ENCODE measurements at regions not wholly inside any gene's neighbourhood (a gene's known extent, or its start where the extent isn't known, plus 50 kb on each side); places are given as distances from the start of the nearest gene placed in this dataset.
"Not testable (repeated sequence)": the region's sequence is repeated elsewhere in the genome, so short reads cannot be mapped to it uniquely, and the experiment has no call there.

DNA sequence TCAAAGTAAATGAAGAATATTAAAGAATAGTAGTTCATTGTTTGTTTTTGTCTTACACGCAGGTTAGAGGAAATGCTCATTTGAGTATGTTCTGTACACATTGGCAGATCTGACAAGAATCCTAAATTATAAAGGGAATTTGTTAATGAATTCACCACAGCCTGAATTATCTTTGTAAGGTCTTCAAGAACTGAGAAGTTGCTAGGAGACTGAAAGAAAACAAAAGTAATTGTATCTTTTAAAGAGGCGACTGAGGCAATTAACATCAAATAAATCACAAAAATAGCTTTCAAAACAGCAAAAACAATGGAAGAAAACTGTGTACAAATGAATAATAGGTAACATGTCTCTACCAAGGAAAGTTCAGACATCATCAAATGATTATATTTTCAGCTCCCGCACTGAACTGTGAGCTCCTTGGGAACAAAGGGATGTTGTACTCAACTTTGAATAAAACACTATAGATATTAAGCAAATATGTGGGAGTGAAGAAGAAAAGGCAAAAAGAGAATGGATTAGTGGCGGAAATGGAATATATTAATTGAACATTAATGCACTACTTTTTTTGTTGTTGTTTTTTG is 51.7 kb upstream of the ATIC start:
- DNase-seq = peak; percentile 30

DNA sequence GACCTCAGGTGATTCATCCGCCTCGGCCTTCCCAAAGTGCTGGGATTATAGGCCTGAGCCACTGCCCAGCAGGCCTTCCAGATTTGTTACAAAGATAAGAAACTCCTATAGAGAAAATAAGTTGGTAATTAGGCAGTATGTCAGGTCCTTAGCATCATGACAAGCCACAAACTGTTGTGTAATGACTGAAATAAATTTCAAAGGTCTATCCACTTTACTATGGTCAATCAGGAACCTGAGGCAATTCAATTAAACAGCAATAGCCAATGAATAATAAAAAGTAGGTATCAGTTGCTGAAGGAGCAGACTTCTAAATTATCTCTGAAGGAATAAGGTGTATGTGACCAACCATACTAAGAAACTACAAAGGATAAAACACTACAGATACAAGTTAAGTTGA is 62.4 kb upstream of the ATIC start:
- DNase-seq = no peak

DNA sequence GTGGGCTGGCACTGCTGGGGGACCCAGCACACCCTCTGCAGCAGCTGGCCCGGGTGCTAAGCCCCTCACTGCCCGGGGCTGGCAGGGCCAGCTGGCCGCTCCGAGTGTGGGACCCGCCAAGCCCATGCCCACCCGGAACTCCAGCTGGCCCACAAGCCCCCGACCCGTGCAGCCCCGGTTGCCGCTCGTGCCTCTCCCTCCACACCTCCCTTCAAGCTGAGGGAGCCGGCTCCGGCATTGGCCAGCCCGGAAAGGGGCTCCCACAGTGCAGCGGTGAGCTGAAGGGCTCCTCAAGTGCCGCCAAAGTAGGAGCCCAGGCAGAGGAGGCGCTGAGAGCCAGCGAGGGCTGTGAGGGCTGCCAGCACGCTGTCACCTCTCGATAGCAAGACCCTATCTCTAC is 65.9 kb upstream of the ATIC start:
- DNase-seq = not testable (repeated sequence)

GRCh38 chr2:215241791-215242305 is 70.0 kb upstream of the ATIC start:
- no peak for DNase-seq

DNA sequence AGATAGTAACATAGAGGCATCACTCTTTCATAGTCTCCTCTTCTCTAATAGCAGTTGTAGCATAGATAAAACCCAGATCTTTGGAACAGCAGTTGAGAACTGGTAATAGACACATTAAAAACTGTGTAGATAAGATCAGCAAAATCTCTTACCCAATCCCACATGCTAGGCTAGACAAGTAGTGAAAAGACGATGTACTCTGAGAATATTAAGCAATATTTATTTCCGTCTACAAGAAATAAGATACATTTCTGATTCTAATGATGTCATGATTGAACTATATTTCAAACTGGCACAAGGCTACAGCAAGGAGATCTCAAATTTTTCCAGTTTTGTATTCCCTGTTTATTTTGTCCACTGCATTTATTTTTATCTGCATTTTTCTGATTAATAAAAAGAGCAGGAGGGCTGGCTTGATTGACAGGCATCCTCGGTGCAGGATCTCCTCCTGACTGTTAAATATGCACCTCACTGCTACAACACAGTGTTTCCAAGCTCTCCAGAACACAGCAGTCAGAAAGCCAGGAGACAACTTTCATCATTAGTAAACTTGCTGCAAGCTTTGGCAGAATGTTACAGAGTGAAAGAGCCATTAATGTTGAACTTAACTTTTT is 73.3 kb upstream of the ATIC start:
- no peak for DNase-seq

GRCh38 chr2:215236131-215236530 is 75.7 kb upstream of the ATIC start:
- DNase-seq = no peak

DNA sequence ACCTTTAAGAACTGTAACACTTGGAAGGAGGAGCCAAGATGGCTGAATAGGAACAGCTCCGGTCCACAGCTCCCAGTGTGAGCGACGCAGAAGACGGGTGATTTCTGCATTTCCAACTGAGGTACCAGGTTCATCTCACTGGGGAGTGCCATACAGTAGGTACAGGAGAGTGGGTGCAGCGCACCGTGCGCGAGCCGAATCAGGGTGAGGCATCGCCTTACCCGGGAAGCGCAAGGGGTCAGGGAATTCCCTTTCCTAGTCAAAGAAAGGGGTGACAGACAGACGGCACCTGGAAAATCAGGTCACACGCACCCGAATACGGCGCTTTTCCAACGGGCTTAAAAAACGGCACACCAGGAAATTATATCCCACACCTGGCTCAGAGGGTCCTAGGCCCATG is 81.8 kb upstream of the ABCA12 start:
- not testable (repeated sequence) for DNase-seq

DNA sequence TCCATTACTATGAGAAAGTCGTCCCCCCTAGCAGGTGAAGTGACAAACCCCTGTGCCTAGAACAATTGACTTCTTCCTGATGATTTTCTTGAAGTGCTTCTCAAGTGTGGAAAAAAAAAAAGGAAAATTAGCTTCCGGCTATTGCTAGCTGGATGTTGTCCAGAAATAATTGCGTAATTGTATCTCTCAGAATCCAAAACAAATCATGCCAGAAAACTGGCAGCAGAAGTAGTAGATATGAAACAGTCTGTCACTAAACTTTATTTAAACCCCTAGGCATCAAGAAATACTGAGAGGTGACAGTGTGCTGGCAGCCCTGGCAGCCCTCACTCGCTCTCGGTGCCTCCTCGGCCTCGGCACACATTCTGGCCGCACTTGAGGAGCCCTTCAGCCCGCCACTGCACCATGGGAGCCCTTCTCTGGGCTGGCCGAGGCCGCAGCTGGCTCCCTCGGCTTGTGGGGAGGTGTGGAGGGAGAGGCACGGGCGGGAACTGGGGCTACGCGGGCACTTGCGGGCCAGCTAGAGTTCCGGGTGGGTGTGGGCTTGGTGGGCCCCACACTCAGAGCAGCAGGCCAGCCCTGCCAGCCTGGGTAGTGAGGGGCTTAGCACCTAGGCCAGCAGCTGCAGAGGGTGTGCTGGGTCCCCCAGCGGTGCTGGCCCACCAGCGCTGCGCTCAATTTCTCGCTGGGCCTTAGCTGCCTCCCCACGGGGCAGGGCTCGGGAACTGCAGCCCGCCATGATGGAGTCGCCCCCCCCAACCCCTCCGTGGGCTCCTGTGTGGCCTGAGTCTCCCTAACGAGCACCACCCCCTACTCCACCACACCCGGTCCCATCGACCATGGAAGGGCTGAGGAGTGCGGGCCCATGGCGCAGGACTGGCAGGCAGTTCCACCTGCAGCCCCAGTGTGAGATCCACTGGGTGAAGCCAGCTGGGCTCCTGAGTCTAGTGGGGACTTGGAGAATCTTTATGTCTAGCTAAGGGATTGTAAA is 80.5 kb upstream of the ABCA12 start:
- no peak for DNase-seq

- DNase-seq = no peak
Observed at GRCh38 chr2:215216806-215217205, 78.4 kb upstream of the ABCA12 start.

GRCh38 chr2:215215637-215216036 is 77.2 kb upstream of the ABCA12 start:
- DNase-seq = no peak

- no peak for DNase-seq
Observed at GRCh38 chr2:215210082-215210481, 71.7 kb upstream of the ABCA12 start.

DNA sequence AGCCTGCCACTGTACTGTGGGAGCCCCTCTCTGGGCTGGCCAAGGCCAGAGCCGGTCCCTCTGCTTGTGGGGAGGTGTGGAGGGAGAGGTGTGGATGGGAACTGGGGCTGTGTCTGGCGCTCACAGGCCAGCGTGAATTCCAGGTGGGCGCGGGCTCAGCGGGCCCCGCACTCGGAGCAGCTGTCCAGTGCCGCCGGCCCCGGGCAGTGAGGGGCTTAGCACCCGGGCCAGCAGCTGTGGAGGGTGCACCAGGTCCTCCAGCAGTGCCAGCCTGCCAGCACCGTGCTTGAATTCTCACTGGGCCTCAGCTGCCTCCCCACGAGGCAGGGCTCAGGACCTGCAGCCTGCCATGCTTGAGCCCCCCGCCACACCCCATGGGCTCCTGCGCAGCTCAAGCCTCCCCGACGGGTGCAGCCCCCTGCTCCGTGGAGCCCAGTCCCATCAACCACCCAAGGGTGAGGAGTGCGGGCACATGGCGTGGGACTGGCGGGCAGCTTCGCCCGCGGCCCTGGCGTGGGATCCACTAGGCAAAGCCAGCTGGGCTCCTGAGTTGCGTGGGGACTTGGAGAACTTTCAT is 69.5 kb upstream of the ABCA12 start:
- no peak for DNase-seq

DNA sequence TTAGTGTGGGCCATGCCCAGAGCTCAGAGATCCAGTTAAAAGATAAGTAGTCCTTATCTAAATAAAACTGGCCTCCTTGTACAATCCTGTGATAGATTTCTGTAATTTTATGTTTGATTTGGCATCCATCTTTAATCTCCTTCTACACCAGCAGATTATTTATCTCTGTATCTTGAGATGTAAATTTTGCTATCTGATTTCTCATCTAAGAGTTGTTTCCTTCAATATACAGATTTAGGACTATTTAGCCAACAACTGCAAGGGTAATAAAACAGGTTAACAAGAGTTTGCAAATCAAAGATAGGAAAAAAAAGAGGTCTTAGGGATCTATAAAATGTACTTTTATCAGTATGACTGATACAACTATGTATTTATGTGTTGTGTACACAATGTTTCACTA is 68.6 kb upstream of the ABCA12 start:
- no peak for DNase-seq

GRCh38 chr2:215205787-215206186 is 67.4 kb upstream of the ABCA12 start:
- DNase-seq = no peak

DNA sequence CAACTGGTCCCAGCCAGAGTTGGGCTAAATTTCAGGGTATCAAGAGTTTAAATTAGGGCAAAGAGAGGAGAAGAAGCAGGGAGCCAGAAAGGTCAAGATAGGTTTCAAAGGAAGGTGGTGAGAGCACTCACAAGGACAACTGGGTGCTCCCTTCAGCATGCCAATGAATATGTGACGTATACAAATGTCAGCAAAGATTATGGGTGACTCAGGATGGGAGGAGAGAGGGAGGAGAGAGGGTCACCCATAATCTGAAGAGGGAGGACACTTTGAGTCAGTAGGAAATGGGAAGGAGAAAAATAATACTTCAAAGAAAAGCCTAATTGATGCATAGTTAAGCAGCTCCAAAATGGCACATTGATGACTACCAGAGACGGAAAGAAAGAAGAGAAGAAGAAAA is 53.1 kb upstream of the ABCA12 start:
- no peak for DNase-seq

DNA sequence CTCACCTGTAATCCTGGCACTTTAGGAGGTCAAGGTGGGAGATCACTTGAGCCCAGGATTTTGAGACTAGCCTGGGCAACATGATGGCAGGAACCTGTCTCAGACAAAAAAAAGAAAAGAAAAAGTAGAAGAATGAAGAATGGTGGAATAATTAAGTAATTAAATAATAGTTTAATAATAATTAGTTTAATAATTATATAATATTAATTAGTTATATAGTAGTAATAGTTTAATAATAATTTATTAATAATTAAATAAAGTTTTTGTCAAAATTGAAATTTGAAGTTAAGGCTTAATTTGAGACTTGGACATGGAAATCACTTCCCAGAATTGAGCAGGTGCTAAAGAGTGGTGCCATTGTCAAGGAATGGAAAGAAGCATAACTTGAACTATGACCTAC is 52.2 kb upstream of the ABCA12 start:
- no peak for DNase-seq

GRCh38 chr2:215189393-215189792 is 51.0 kb upstream of the ABCA12 start:
- DNase-seq = no peak

Data from NCI-H774 (cell line).